Vagina (tissue), 2 donors: ENCODE measurements at regions not wholly inside any gene's neighbourhood (a gene's known extent, or its start where the extent isn't known, plus 50 kb on each side); places are given as distances from the start of the nearest gene placed in this dataset.

Source experiments
- POLR2A ChIP-seq, 2 donors: fragments of 450-650 bp; IDR thresholded peaks; one replicate each; pipeline ENCODE4 v1.6.1; 2017; ENCODE audit warnings: antibody characterized with exemption in 2 of 2, mild to moderate bottlenecking in 2 of 2, moderate library complexity in 2 of 2
- POLR2AphosphoS5 ChIP-seq, 2 donors: sonication (generic); formaldehyde crosslinking; IDR thresholded peaks; one replicate each; pipeline ENCODE4 v1.9.0; 2017; ENCODE audit warnings: antibody characterized with exemption in 2 of 2, mild to moderate bottlenecking in 2 of 2, low read depth in 1 of 2; ENCODE audit not compliant: insufficient read depth in 1 of 2
- TF ChIP-seq, protein P1 (sequence below), 3 experiments: fragments of 450-650 bp in 2 of 3; fragments of 200-600 bp in 1 of 3; sonication (generic) in 1 of 3; IDR thresholded peaks; one replicate each; pipeline ENCODE4 v1.5.1; 2017 to 2019; ENCODE audit warnings: antibody characterized with exemption in 3 of 3, mild to moderate bottlenecking in 2 of 3, moderate library complexity in 2 of 3

GRCh38 chr5:167998148-167998767 is 293.2 kb upstream of the WWC1 start:
- TF ChIP-seq POLR2A (IDR thresholded peaks at IDR 0.05) (no peak), POLR2AphosphoS5 (IDR thresholded peaks at IDR 0.05; ENCODE audit: insufficient read depth in 1 of 2, low read depth in 1 of 2) (no peak)
- TF ChIP-seq, protein P1, sequence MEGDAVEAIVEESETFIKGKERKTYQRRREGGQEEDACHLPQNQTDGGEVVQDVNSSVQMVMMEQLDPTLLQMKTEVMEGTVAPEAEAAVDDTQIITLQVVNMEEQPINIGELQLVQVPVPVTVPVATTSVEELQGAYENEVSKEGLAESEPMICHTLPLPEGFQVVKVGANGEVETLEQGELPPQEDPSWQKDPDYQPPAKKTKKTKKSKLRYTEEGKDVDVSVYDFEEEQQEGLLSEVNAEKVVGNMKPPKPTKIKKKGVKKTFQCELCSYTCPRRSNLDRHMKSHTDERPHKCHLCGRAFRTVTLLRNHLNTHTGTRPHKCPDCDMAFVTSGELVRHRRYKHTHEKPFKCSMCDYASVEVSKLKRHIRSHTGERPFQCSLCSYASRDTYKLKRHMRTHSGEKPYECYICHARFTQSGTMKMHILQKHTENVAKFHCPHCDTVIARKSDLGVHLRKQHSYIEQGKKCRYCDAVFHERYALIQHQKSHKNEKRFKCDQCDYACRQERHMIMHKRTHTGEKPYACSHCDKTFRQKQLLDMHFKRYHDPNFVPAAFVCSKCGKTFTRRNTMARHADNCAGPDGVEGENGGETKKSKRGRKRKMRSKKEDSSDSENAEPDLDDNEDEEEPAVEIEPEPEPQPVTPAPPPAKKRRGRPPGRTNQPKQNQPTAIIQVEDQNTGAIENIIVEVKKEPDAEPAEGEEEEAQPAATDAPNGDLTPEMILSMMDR (IDR thresholded peaks at IDR 0.05), result no peak
